H9 (cell line): ENCODE measurements at regions not wholly inside any gene's neighbourhood (a gene's known extent, or its start where the extent isn't known, plus 50 kb on each side); places are given as distances from the start of the nearest gene placed in this dataset.

Source experiments
- DNase-seq: peaks from one replicate; pipeline ENCODE4 v3.0.0-alpha.2; 2017
- H2AFZ ChIP-seq: one replicate; pipeline ENCODE4 v1.6.1; 2013; ENCODE audit warnings: mild to moderate bottlenecking, low read length, control low read depth, moderate library complexity
- H2AK5ac ChIP-seq: 2 replicates; pipeline ENCODE4 v1.6.1; 2013; ENCODE audit warnings: low read length, control low read depth, mixed read lengths; ENCODE audit not compliant: insufficient read length
- H2BK120ac ChIP-seq: one replicate; pipeline ENCODE4 v1.6.1; 2013; ENCODE audit warnings: low read depth, mild to moderate bottlenecking, low read length, control low read depth, inconsistent platforms; ENCODE audit not compliant: poor library complexity, severe bottlenecking
- H2BK12ac ChIP-seq: 2 replicates; pipeline ENCODE4 v1.6.1; 2013; ENCODE audit warnings: low read length, control low read depth, mixed read lengths, low read depth; ENCODE audit not compliant: insufficient read length
- H2BK15ac ChIP-seq: 2 replicates; pipeline ENCODE4 v1.6.1; 2013; ENCODE audit warnings: low read depth, low read length, control low read depth
- H2BK20ac ChIP-seq: one replicate; pipeline ENCODE4 v1.6.1; 2013; ENCODE audit warnings: low read depth, mild to moderate bottlenecking, low read length, control low read depth, inconsistent platforms; ENCODE audit not compliant: poor library complexity, severe bottlenecking
- H2BK5ac ChIP-seq: 2 replicates; pipeline ENCODE4 v1.6.1; 2013; ENCODE audit warnings: low read length, control low read depth, mixed read lengths; ENCODE audit not compliant: insufficient read length
- H3K14ac ChIP-seq: 2 replicates; pipeline ENCODE4 v1.6.1; 2013; ENCODE audit warnings: low read length, control low read depth; ENCODE audit not compliant: insufficient read depth
- H3K18ac ChIP-seq: 2 replicates; pipeline ENCODE4 v1.6.1; 2013; ENCODE audit warnings: low read depth, mild to moderate bottlenecking, mixed read lengths, low read length, control low read depth; ENCODE audit not compliant: insufficient read length
- H3K23ac ChIP-seq: 2 replicates; pipeline ENCODE4 v1.6.1; 2013; ENCODE audit warnings: low read length, control low read depth, mixed read lengths, low read depth; ENCODE audit not compliant: insufficient read length
- H3K23me2 ChIP-seq: 2 replicates; pipeline ENCODE4 v1.6.1; 2013; ENCODE audit warnings: low read depth, mild to moderate bottlenecking, mixed read lengths, low read length, control low read depth; ENCODE audit not compliant: insufficient read length, poor library complexity, severe bottlenecking
- H3K27ac ChIP-seq: 2 replicates; pipeline ENCODE4 v1.5.1; 2013; ENCODE audit warnings: low read length, control low read depth, mixed read lengths, low read depth; ENCODE audit not compliant: insufficient read length
- H3K27me3 ChIP-seq: 2 replicates; pipeline ENCODE4 v1.6.1; 2013; ENCODE audit warnings: low read length, control low read depth, inconsistent platforms; ENCODE audit not compliant: insufficient read depth
- H3K4ac ChIP-seq: 2 replicates; pipeline ENCODE4 v1.6.1; 2013; ENCODE audit warnings: low read depth, mild to moderate bottlenecking, control low read depth, inconsistent platforms, low read length, moderate library complexity
- H3K4me1 ChIP-seq: 2 replicates; pipeline ENCODE4 v1.6.1; 2013; ENCODE audit warnings: low read length, control low read depth, inconsistent platforms; ENCODE audit not compliant: insufficient read depth
- H3K4me2 ChIP-seq: 2 replicates; pipeline ENCODE4 v1.6.1; 2013; ENCODE audit warnings: low read length, control low read depth, mixed read lengths; ENCODE audit not compliant: insufficient read length, insufficient read depth
- H3K56ac ChIP-seq: 2 replicates; pipeline ENCODE4 v1.6.1; 2013; ENCODE audit warnings: low read depth, mild to moderate bottlenecking, mixed read lengths, low read length, control low read depth; ENCODE audit not compliant: insufficient read length
- H3K79me1 ChIP-seq: 2 replicates; pipeline ENCODE4 v1.6.1; 2013; ENCODE audit warnings: low read depth, mild to moderate bottlenecking, moderate library complexity, low read length, control low read depth, inconsistent platforms; ENCODE audit not compliant: insufficient read depth, poor library complexity, severe bottlenecking
- H3K79me2 ChIP-seq: 2 replicates; pipeline ENCODE4 v1.6.1; 2013; ENCODE audit warnings: low read length, control low read depth, inconsistent platforms; ENCODE audit not compliant: insufficient read depth
- H3K9ac ChIP-seq: 2 replicates; pipeline ENCODE4 v1.6.1; 2013; ENCODE audit warnings: low read length, control low read depth, mixed read lengths; ENCODE audit not compliant: insufficient read length; ENCODE audit errors: extremely low read depth
- H3K9me3 ChIP-seq: one replicate; pipeline ENCODE4 v1.6.1; 2013; ENCODE audit warnings: low read depth, low read length, inconsistent platforms; ENCODE audit not compliant: control insufficient read depth
- H3T11ph ChIP-seq: one replicate; pipeline ENCODE4 v1.6.1; 2013; ENCODE audit warnings: mild to moderate bottlenecking, low read length, control low read depth, inconsistent platforms
- H4K20me1 ChIP-seq: one replicate; pipeline ENCODE4 v1.6.1; 2013; ENCODE audit not compliant: control insufficient read depth, insufficient read length, insufficient read depth
- H4K5ac ChIP-seq: 2 replicates; pipeline ENCODE4 v1.6.1; 2013; ENCODE audit warnings: low read depth, mild to moderate bottlenecking, mixed read lengths, low read length, control low read depth; ENCODE audit not compliant: insufficient read length
- H4K8ac ChIP-seq: replicated peaks from 2 replicates; pipeline ENCODE4 v1.6.1; 2013; ENCODE audit warnings: low read length, control low read depth, mixed read lengths, low read depth; ENCODE audit not compliant: insufficient read length
- H4K91ac ChIP-seq: 2 replicates; pipeline ENCODE4 v1.6.1; 2013; ENCODE audit warnings: low read depth, mild to moderate bottlenecking, moderate library complexity, mixed read lengths, low read length, control low read depth; ENCODE audit not compliant: insufficient read length
- H3K27ac Mint-ChIP-seq, 3 experiments: 2 replicates in 2 of 3; 3 replicates in 1 of 3; pipeline ENCODE4 v1.8.0; 2020 to 2021; ENCODE audit warnings: mixed read lengths in 3 of 3, mild to moderate bottlenecking in 1 of 3, moderate library complexity in 1 of 3
- H3K27me3 Mint-ChIP-seq: 2 replicates; pipeline ENCODE4 v1.8.0; 2021; ENCODE audit warnings: low read depth, mild to moderate bottlenecking, moderate library complexity, mixed read lengths
- H3K36me3 Mint-ChIP-seq, 3 experiments: 2 replicates in 2 of 3; 3 replicates in 1 of 3; pipeline ENCODE4 v1.8.0; 2020 to 2021; ENCODE audit warnings: low read depth in 3 of 3, mixed read lengths in 3 of 3; ENCODE audit not compliant: insufficient read depth in 1 of 3
- H3K4me1 Mint-ChIP-seq, 2 experiments: 2 replicates each; pipeline ENCODE4 v1.8.0; 2020; ENCODE audit warnings: mixed read lengths in 2 of 2
- H3K4me3 Mint-ChIP-seq, 2 experiments: 2 replicates in 1 of 2; 3 replicates in 1 of 2; pipeline ENCODE4 v1.8.0; 2020 to 2021; ENCODE audit warnings: mild to moderate bottlenecking in 2 of 2, mixed read lengths in 2 of 2, moderate library complexity in 1 of 2
- H3K9me3 Mint-ChIP-seq, 2 experiments: 2 replicates in 1 of 2; 3 replicates in 1 of 2; pipeline ENCODE4 v1.8.0; 2020; ENCODE audit warnings: mild to moderate bottlenecking in 2 of 2, mixed read lengths in 2 of 2, moderate library complexity in 1 of 2
- TF ChIP-seq, protein P1 (sequence below): fragments of 200-600 bp; sonication (generic); conservative IDR thresholded peaks from 3 replicates; pipeline ENCODE4 v1.8.0; 2021; ENCODE audit warnings: antibody characterized with exemption, mild to moderate bottlenecking

DNA sequence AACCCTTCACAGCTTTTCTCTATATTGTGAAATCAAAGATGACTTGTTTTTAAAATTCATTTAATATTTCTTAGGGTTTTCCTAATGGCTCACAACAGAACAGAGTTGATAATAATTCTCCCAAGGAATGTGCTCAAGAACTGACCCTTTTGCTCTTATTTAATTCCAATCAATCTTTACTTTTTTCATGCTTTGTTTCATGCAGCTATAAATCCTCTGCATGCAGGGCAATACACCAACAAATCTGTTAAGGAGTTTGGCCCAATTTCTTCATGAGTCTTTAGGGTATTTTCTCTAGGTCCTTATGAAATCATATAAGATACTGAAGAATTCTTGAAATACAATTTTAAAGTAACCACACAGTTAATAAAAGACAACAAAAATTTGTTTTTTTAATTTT is 264.2 kb downstream of the SLC6A15 start:
- H3K4me3 Mint-ChIP-seq: no peak overlapping the region
- H3K4me2 ChIP-seq: no peak overlapping the region
- no peaks in the 10 kb centered on the region for H3K4me1 ChIP-seq
- no peak overlapping the region for H3K18ac ChIP-seq
- no peak overlapping the region for H4K8ac ChIP-seq
- H3K79me2 ChIP-seq: no peaks in the 10 kb centered on the region
- no peaks in the 10 kb centered on the region for H3K23me2 ChIP-seq
- no peak overlapping the region for H3K9ac ChIP-seq
- no peak overlapping the region for H3K27ac ChIP-seq
- H3K56ac ChIP-seq: no peak overlapping the region
- H2BK5ac ChIP-seq: no peak overlapping the region
- H3K4ac ChIP-seq: no peak overlapping the region
- no peak overlapping the region for H4K5ac ChIP-seq
- H2AFZ ChIP-seq: no peak overlapping the region
- no peaks in the 10 kb centered on the region for H3K36me3 Mint-ChIP-seq
- no peak overlapping the region for H3K27ac Mint-ChIP-seq
- H2BK12ac ChIP-seq: no peak overlapping the region
- no peaks in the 10 kb centered on the region for H3K27me3 ChIP-seq
- H2BK20ac ChIP-seq: no peak overlapping the region
- no peaks in the 10 kb centered on the region for H3K79me1 ChIP-seq
- DNase-seq: no peak
- H3K27me3 Mint-ChIP-seq: no peaks in the 10 kb centered on the region
- no peak overlapping the region for H2BK120ac ChIP-seq
- no peaks in the 10 kb centered on the region for H3K9me3 ChIP-seq
- H3K14ac ChIP-seq: no peak overlapping the region
- no peak overlapping the region for H3T11ph ChIP-seq
- peaks cover 3 to 6% of the 10 kb centered on the region in 2 experiments; a peak in 2 of 4 replicates for H3K4me1 Mint-ChIP-seq
- H4K91ac ChIP-seq: no peak overlapping the region
- H2AK5ac ChIP-seq: no peak overlapping the region
- H2BK15ac ChIP-seq: no peak overlapping the region
- H3K9me3 Mint-ChIP-seq: no peaks in the 10 kb centered on the region
- H4K20me1 ChIP-seq: no peaks in the 10 kb centered on the region
- TF ChIP-seq, protein P1, sequence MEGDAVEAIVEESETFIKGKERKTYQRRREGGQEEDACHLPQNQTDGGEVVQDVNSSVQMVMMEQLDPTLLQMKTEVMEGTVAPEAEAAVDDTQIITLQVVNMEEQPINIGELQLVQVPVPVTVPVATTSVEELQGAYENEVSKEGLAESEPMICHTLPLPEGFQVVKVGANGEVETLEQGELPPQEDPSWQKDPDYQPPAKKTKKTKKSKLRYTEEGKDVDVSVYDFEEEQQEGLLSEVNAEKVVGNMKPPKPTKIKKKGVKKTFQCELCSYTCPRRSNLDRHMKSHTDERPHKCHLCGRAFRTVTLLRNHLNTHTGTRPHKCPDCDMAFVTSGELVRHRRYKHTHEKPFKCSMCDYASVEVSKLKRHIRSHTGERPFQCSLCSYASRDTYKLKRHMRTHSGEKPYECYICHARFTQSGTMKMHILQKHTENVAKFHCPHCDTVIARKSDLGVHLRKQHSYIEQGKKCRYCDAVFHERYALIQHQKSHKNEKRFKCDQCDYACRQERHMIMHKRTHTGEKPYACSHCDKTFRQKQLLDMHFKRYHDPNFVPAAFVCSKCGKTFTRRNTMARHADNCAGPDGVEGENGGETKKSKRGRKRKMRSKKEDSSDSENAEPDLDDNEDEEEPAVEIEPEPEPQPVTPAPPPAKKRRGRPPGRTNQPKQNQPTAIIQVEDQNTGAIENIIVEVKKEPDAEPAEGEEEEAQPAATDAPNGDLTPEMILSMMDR: no peak
- H3K23ac ChIP-seq: no peak overlapping the region
